OCI-LY7 (cell line): ENCODE measurements at regions not wholly inside any gene's neighbourhood (a gene's known extent, or its start where the extent isn't known, plus 50 kb on each side); places are given as distances from the start of the nearest gene placed in this dataset.

Experiments
- BruUV-seq: library from RNA; stranded (reverse); fragments of 400-500 nt; replicated peaks from 2 replicates; lab custom pipeline; 2021; lab: Mats Ljungman, UMichigan
- CTCF ChIA-PET: fragments of 300-600 bp; sonication (Branson Sonifier 250); formaldehyde crosslinking; loops from one replicate; lab custom pipeline; 2022; ENCODE audit warnings: antibody characterized with exemption; ENCODE audit not compliant: unreplicated experiment; lab: Charles Lee
- POLR2A ChIA-PET: fragments of 300-600 bp; sonication (Branson Sonifier 250); formaldehyde crosslinking; loops from one replicate; lab custom pipeline; 2022; ENCODE audit warnings: antibody characterized with exemption; lab: Charles Lee
- DNase-seq: peaks from one replicate; pipeline ENCODE4 v3.0.0-alpha.2; 2015; ENCODE audit warnings: low spot score
- H2AFZ ChIP-seq: fragments of 200-600 bp; sonication (generic), shearing (Covaris generic); 2 replicates; pipeline ENCODE4 v1.6.1; 2014; ENCODE audit warnings: mild to moderate bottlenecking, antibody characterized with exemption, low read length, moderate library complexity
- H3K27ac ChIP-seq: fragments of 200-600 bp; sonication (generic); 2 replicates; pipeline ENCODE4 v1.5.1; 2014; ENCODE audit warnings: mixed run types, low read depth, mild to moderate bottlenecking, moderate library complexity, low read length, inconsistent platforms; ENCODE audit not compliant: poor library complexity, severe bottlenecking
- H3K36me3 ChIP-seq: fragments of 200-600 bp; sonication (generic); 2 replicates; pipeline ENCODE4 v1.6.1; 2014; ENCODE audit warnings: mild to moderate bottlenecking, antibody characterized with exemption, low read length, moderate library complexity, mixed read lengths; ENCODE audit not compliant: insufficient read depth
- H3K4me1 ChIP-seq: fragments of 200-600 bp; sonication (generic); 2 replicates; pipeline ENCODE4 v1.5.1; 2014; ENCODE audit warnings: mild to moderate bottlenecking, low read length; ENCODE audit not compliant: insufficient read depth, poor library complexity, severe bottlenecking
- H3K4me2 ChIP-seq: fragments of 200-600 bp; sonication (generic); 2 replicates; pipeline ENCODE4 v1.6.1; 2014; ENCODE audit warnings: mild to moderate bottlenecking, low read length
- H3K4me3 ChIP-seq: fragments of 200-600 bp; sonication (generic); 2 replicates; pipeline ENCODE4 v1.5.1; 2014; ENCODE audit warnings: mild to moderate bottlenecking, low read depth, low read length; ENCODE audit not compliant: poor library complexity, severe bottlenecking
- H3K79me2 ChIP-seq: fragments of 200-600 bp; sonication (generic); 2 replicates; pipeline ENCODE4 v1.6.1; 2016; ENCODE audit warnings: low read depth, mild to moderate bottlenecking, low read length, moderate library complexity, mixed read lengths; ENCODE audit not compliant: insufficient read depth
- H3K9me2 ChIP-seq: fragments of 200-600 bp; sonication (generic); 2 replicates; pipeline ENCODE4 v1.6.1; 2016; ENCODE audit warnings: mild to moderate bottlenecking, low read length, mixed read lengths; ENCODE audit not compliant: insufficient read depth
- H3K9me3 ChIP-seq: fragments of 200-600 bp; sonication (generic); 2 replicates; pipeline ENCODE4 v1.6.1; 2014; ENCODE audit warnings: mild to moderate bottlenecking, mixed run types, low read length, mixed read lengths
- H4K20me1 ChIP-seq: fragments of 200-600 bp; sonication (generic); 2 replicates; pipeline ENCODE4 v1.6.1; 2014; ENCODE audit warnings: mild to moderate bottlenecking, antibody characterized with exemption, low read length, moderate library complexity, mixed read lengths; ENCODE audit not compliant: insufficient read depth
- CTCF ChIP-seq: fragments of 200-600 bp; sonication (generic); conservative IDR thresholded peaks from 2 replicates; pipeline ENCODE4 v1.5.1; 2014; ENCODE audit warnings: mild to moderate bottlenecking, antibody characterized with exemption, low read length, moderate library complexity, mixed read lengths
- EZH2phosphoT487 ChIP-seq: fragments of 200-600 bp; sonication (generic); IDR thresholded peaks from 2 replicates; pipeline ENCODE4 v1.6.1; 2018; ENCODE audit warnings: low read depth, borderline replicate concordance, mild to moderate bottlenecking, mixed run types, antibody characterized with exemption, low read length, moderate library complexity, mixed read lengths
- intact Hi-C: fragments of 100-400 bp; cut with micrococcal nuclease; formaldehyde crosslinking; loops from one replicate; pipeline ENCODE4 v1.10.0; 2022; ENCODE audit not compliant: unreplicated experiment

- Histone ChIP-seq H3K9me2 (no peaks in the 10 kb centered on the region), H4K20me1 (no peaks in the 10 kb centered on the region), H3K4me2 (no peak overlapping the region), H3K79me2 (no peaks in the 10 kb centered on the region), H2AFZ (no peak overlapping the region), H3K27ac (no peak overlapping the region), H3K9me3 (no peaks in the 10 kb centered on the region), H3K4me1 (no peaks in the 10 kb centered on the region), H3K4me3 (no peak overlapping the region), H3K36me3 (no peaks in the 10 kb centered on the region)
- TF ChIP-seq EZH2phosphoT487 (no peak), CTCF (no peak)
- POLR2A ChIA-PET = no interaction called here
- CTCF ChIA-PET = no interaction called here
- DNase-seq = no peak
- no TSS peak for BruUV-seq
- intact Hi-C loops = no loop called here
Observed at GRCh38 chr4:159673221-159673620, 570.3 kb downstream of the RAPGEF2 start.

DNA sequence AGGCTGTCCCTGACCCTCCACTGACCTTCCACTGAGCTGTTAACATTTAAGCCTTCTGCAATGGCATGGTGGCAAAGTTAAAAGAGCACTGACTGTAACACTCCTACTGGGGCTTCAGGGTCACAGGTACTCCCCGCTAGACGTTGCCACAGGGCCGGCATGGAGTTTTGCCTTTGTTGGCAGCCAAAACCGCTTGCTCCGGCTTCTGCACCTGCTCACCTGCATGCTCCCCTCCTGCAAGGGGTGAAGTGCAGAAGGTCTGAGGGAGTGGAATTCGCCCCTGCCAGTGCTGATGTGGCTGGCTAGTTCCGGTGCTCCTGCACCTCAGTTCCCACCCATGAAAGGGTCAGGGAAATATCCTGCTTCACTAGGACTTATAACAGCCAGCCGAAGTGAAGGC lies 571.4 kb downstream of the RAPGEF2 start:
- Histone ChIP-seq H3K27ac (no peak overlapping the region), H3K9me2 (no peaks in the 10 kb centered on the region), H3K79me2 (no peaks in the 10 kb centered on the region), H3K4me3 (no peak overlapping the region), H2AFZ (no peak overlapping the region), H3K36me3 (no peaks in the 10 kb centered on the region), H3K4me2 (no peak overlapping the region), H3K9me3 (no peaks in the 10 kb centered on the region), H3K4me1 (no peaks in the 10 kb centered on the region), H4K20me1 (no peaks in the 10 kb centered on the region)
- TF ChIP-seq EZH2phosphoT487 (no peak), CTCF (no peak)
- ChIA-PET CTCF (no interaction called here), POLR2A (no interaction called here)
- BruUV-seq = no TSS peak
- intact Hi-C loops = no loop called here
- no peak for DNase-seq

DNA sequence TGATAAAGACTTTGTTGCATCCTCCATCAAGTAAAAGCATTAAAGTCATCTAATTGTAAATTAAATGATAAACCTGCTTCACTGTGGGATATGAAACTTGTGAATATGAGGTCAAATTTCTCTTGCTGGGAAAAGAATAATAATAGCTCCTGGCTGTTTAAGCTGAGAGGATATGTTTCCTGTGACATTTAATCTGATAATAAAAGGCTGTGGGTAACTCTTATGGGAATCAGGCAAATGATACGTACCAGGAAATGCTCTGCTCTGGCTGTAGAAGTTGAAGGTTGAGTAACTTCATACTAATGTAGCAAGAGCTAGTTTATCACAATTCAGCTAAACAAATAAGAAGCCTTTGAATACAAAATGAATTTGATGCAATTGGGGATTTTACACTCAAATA lies 574.6 kb downstream of the RAPGEF2 start:
- Histone ChIP-seq H3K27ac (no peak overlapping the region), H2AFZ (no peak overlapping the region), H3K9me3 (no peaks in the 10 kb centered on the region), H3K4me1 (no peaks in the 10 kb centered on the region), H3K79me2 (no peaks in the 10 kb centered on the region), H3K4me3 (no peak overlapping the region), H4K20me1 (no peaks in the 10 kb centered on the region), H3K9me2 (no peaks in the 10 kb centered on the region), H3K4me2 (no peak overlapping the region), H3K36me3 (no peaks in the 10 kb centered on the region)
- ChIA-PET CTCF (no interaction called here), POLR2A (interaction anchor here (0.8 kb wide), 1 partner anchor 8 kb away, joined by 5 read pairs; no protein-coding TSS in a partner anchor)
- intact Hi-C loops = no loop called here
- no peak for DNase-seq
- TF ChIP-seq CTCF = no peak
- TF ChIP-seq EZH2phosphoT487 = no peak
- no TSS peak for BruUV-seq
